ENCODE measurements at regions not wholly inside any gene's neighbourhood (a gene's known extent, or its start where the extent isn't known, plus 50 kb on each side); places are given as distances from the start of the nearest gene placed in this dataset.

DNA sequence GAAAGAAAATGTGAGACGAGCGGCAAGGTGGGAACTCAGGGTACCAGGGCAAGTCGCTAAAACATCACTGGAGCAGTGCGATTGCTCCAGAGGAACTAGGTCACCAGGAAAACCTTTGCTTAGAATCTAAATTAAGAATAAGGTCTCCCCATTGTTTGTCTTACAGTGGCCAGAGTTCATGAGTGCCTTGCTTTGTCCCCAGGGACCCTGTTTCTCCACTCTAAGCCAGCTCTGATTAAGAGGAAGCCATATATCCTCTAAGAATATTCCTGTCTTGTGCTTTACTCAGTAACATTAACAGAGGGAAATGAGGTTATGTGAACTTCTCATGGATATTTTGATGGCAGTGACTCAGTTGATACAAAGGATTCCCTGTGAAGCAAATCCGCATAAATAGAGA is 305.8 kb downstream of the CD83 start:
- POLR2A ChIA-PET: no interaction called here

DNA sequence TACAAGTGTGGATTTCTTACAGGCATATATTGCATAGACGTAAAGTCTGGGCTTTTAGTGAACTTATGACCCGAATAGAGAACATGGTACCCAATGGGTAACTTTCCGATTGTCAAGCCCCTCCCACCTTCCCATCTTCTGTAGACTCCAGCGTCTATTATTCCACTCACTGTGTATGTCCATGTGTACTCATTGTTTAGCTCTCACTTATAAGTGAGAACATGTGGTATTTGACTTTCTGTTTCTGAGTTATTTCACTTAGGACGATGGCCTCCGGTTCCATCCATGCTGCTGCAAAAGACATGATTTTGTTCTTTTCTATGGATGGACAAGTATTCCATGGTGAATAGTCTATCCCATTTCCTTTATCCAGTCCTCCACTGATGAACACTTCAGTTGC is 306.4 kb downstream of the CD83 start:
- Mint-ChIP-seq H3K36me3 (no peaks in the 10 kb centered on the region), H3K9me3 (peaks cover 9% of the 10 kb centered on the region), H3K4me1 (peaks cover 16% of the 10 kb centered on the region), H3K27me3 (ENCODE audit: low read depth) (no peaks in the 10 kb centered on the region), H3K4me3 (no peak overlapping the region), H3K27ac (no peak overlapping the region)
- DNase-seq (ENCODE audit: low spot score) (no peak), ATAC-seq (no peak)
- POLR2A ChIA-PET: interaction anchor here (0.6 kb wide), 1 partner anchor 1343 kb away, joined by 3 read pairs; no protein-coding TSS in a partner anchor
- TF ChIP-seq NFATC4 (CRISPR knock-in tag; IDR thresholded peaks at IDR 0.05): no peak
- no peak for TF ChIP-seq ZNF232 (CRISPR knock-in tag; IDR thresholded peaks at IDR 0.05)
- no peak for TF ChIP-seq NFYB (CRISPR knock-in tag; conservative IDR thresholded peaks at IDR 0.05; ENCODE audit: low read depth)
- TF ChIP-seq, protein P1, sequence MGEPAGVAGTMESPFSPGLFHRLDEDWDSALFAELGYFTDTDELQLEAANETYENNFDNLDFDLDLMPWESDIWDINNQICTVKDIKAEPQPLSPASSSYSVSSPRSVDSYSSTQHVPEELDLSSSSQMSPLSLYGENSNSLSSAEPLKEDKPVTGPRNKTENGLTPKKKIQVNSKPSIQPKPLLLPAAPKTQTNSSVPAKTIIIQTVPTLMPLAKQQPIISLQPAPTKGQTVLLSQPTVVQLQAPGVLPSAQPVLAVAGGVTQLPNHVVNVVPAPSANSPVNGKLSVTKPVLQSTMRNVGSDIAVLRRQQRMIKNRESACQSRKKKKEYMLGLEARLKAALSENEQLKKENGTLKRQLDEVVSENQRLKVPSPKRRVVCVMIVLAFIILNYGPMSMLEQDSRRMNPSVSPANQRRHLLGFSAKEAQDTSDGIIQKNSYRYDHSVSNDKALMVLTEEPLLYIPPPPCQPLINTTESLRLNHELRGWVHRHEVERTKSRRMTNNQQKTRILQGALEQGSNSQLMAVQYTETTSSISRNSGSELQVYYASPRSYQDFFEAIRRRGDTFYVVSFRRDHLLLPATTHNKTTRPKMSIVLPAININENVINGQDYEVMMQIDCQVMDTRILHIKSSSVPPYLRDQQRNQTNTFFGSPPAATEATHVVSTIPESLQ (CRISPR knock-in tag; IDR thresholded peaks at IDR 0.05): no peak
- TF ChIP-seq SP1 (CRISPR knock-in tag; conservative IDR thresholded peaks at IDR 0.05): no peak
- TF ChIP-seq ATF1 (CRISPR knock-in tag; IDR thresholded peaks at IDR 0.05): no peak
- TF ChIP-seq TEAD4 (CRISPR knock-in tag; IDR thresholded peaks at IDR 0.05): no peak
- no peak for TF ChIP-seq FOXK1 (CRISPR knock-in tag; IDR thresholded peaks at IDR 0.05)
- TF ChIP-seq ZBTB21 (CRISPR knock-in tag; IDR thresholded peaks at IDR 0.05; ENCODE audit: borderline replicate concordance): no peak
- TF ChIP-seq, protein P2, sequence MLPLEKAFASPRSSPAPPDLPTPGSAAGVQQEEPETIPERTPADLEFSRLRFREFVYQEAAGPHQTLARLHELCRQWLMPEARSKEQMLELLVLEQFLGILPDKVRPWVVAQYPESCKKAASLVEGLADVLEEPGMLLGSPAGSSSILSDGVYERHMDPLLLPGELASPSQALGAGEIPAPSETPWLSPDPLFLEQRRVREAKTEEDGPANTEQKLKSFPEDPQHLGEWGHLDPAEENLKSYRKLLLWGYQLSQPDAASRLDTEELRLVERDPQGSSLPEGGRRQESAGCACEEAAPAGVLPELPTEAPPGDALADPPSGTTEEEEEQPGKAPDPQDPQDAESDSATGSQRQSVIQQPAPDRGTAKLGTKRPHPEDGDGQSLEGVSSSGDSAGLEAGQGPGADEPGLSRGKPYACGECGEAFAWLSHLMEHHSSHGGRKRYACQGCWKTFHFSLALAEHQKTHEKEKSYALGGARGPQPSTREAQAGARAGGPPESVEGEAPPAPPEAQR (CRISPR knock-in tag; IDR thresholded peaks at IDR 0.05): no peak
- TF ChIP-seq, protein P3, sequence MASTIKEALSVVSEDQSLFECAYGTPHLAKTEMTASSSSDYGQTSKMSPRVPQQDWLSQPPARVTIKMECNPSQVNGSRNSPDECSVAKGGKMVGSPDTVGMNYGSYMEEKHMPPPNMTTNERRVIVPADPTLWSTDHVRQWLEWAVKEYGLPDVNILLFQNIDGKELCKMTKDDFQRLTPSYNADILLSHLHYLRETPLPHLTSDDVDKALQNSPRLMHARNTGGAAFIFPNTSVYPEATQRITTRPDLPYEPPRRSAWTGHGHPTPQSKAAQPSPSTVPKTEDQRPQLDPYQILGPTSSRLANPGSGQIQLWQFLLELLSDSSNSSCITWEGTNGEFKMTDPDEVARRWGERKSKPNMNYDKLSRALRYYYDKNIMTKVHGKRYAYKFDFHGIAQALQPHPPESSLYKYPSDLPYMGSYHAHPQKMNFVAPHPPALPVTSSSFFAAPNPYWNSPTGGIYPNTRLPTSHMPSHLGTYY (CRISPR knock-in tag; IDR thresholded peaks at IDR 0.05): no peak
- no peak for TF ChIP-seq ELF4 (CRISPR knock-in tag; IDR thresholded peaks at IDR 0.05; ENCODE audit: low read depth)
- TF ChIP-seq ZNF263 (CRISPR knock-in tag; IDR thresholded peaks at IDR 0.05; ENCODE audit: low read depth): no peak
- no peak for TF ChIP-seq GTF2I (CRISPR knock-in tag; conservative IDR thresholded peaks at IDR 0.05)
- no peak for TF ChIP-seq CREB1 (CRISPR knock-in tag; IDR thresholded peaks at IDR 0.05)
- TF ChIP-seq, protein P4, sequence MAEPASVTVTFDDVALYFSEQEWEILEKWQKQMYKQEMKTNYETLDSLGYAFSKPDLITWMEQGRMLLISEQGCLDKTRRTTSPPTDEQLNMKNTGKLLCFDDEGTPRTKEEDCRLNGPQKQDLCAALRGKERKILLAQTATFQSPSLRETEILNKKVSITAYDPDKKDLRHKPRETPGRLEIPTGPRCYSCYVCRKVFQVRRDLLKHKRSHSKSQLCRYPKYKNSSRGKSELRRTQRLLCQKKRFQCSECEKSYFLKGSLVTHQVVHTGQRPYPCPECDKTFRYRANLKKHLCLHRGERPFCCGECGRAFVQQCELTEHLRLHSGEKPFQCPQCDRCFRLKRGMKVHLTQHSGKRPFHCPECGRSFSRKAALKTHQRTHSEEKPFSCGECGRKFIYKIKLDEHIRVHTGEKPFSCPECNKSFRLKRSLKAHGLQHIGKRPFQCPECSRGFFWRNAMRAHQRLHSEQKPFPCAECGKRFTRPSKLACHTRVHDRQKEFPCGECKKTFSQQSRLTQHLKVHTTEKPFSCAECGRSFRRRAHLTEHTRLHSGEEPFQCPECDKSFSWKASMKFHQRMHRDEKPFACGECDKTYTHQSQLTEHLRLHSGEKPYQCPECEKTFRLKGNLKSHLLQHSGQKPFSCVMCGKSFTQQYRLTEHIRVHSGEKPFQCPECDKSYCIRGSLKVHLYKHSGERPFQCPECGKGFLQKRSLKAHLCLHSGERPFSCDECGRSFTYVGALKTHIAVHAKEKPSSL (CRISPR knock-in tag; conservative IDR thresholded peaks at IDR 0.05): no peak
- CTCF ChIA-PET: no interaction called here

More for the DNA sequence above, 305.8 kb downstream of the CD83 start:
- no peaks in the 10 kb centered on the region for H3K36me3 Mint-ChIP-seq
- H3K4me1 Mint-ChIP-seq: peaks cover 12% of the 10 kb centered on the region
- DNase-seq (ENCODE audit: low spot score) (no peak), ATAC-seq (no peak)
- TF ChIP-seq, protein P3 (CRISPR knock-in tag; IDR thresholded peaks at IDR 0.05): no peak
- TF ChIP-seq NFE2L1 (CRISPR knock-in tag; IDR thresholded peaks at IDR 0.05) (no peak), NR2C2 (CRISPR knock-in tag; IDR thresholded peaks at IDR 0.05) (no peak), ZNF219 (CRISPR knock-in tag; IDR thresholded peaks at IDR 0.05; ENCODE audit: borderline replicate concordance) (no peak), TEAD4 (CRISPR knock-in tag; IDR thresholded peaks at IDR 0.05) (no peak), JAZF1 (CRISPR knock-in tag; IDR thresholded peaks at IDR 0.05) (no peak)
- TF ChIP-seq, protein P5, sequence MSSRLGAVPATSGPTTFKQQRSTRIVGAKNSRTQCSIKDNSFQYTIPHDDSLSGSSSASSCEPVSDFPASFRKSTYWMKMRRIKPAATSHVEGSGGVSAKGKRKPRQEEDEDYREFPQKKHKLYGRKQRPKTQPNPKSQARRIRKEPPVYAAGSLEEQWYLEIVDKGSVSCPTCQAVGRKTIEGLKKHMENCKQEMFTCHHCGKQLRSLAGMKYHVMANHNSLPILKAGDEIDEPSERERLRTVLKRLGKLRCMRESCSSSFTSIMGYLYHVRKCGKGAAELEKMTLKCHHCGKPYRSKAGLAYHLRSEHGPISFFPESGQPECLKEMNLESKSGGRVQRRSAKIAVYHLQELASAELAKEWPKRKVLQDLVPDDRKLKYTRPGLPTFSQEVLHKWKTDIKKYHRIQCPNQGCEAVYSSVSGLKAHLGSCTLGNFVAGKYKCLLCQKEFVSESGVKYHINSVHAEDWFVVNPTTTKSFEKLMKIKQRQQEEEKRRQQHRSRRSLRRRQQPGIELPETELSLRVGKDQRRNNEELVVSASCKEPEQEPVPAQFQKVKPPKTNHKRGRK (CRISPR knock-in tag; IDR thresholded peaks at IDR 0.05; ENCODE audit: borderline replicate concordance): no peak
- TF ChIP-seq, protein P6, sequence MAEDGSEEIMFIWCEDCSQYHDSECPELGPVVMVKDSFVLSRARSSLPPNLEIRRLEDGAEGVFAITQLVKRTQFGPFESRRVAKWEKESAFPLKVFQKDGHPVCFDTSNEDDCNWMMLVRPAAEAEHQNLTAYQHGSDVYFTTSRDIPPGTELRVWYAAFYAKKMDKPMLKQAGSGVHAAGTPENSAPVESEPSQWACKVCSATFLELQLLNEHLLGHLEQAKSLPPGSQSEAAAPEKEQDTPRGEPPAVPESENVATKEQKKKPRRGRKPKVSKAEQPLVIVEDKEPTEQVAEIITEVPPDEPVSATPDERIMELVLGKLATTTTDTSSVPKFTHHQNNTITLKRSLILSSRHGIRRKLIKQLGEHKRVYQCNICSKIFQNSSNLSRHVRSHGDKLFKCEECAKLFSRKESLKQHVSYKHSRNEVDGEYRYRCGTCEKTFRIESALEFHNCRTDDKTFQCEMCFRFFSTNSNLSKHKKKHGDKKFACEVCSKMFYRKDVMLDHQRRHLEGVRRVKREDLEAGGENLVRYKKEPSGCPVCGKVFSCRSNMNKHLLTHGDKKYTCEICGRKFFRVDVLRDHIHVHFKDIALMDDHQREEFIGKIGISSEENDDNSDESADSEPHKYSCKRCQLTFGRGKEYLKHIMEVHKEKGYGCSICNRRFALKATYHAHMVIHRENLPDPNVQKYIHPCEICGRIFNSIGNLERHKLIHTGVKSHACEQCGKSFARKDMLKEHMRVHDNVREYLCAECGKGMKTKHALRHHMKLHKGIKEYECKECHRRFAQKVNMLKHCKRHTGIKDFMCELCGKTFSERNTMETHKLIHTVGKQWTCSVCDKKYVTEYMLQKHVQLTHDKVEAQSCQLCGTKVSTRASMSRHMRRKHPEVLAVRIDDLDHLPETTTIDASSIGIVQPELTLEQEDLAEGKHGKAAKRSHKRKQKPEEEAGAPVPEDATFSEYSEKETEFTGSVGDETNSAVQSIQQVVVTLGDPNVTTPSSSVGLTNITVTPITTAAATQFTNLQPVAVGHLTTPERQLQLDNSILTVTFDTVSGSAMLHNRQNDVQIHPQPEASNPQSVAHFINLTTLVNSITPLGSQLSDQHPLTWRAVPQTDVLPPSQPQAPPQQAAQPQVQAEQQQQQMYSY (CRISPR knock-in tag; IDR thresholded peaks at IDR 0.05): no peak
- H3K9me3 Mint-ChIP-seq: peaks cover 9% of the 10 kb centered on the region
- H3K27ac Mint-ChIP-seq: no peak overlapping the region
- H3K4me3 Mint-ChIP-seq: no peak overlapping the region
- CTCF ChIA-PET: no interaction called here
- no peaks in the 10 kb centered on the region for H3K27me3 Mint-ChIP-seq (ENCODE audit: low read depth)
